ENCODE measurements at regions not wholly inside any gene's neighbourhood (a gene's known extent, or its start where the extent isn't known, plus 50 kb on each side); places are given as distances from the start of the nearest gene placed in this dataset.

GRCh38 chr6:11333132-11333849 lies 100.8 kb upstream of the NEDD9 start:
- TF ChIP-seq GATA2 (IDR thresholded peaks at IDR 0.05; ENCODE audit: low read depth, low read length), result no peak
- no peak for TF ChIP-seq GATA3 (IDR thresholded peaks at IDR 0.05; ENCODE audit: low read depth, low read length)

Measured in SH-SY5Y (cell line).